PC-3 (cell line): ENCODE measurements at regions not wholly inside any gene's neighbourhood (a gene's known extent, or its start where the extent isn't known, plus 50 kb on each side); places are given as distances from the start of the nearest gene placed in this dataset.

Experiments
- ATAC-seq: fragments of 200-7000 bp; cut with Tn5 transposase; 2 replicates; pipeline ENCODE4 v1.9.1; 2020; ENCODE audit warnings: mild to moderate bottlenecking, moderate library complexity
- BruUV-seq: library from RNA; stranded (reverse); fragments of 400-500 nt; replicated peaks from 2 replicates; lab custom pipeline; 2021; lab: Mats Ljungman, UMichigan
- CTCF ChIA-PET: fragments of 300-600 bp; sonication (Branson Sonifier 250); formaldehyde crosslinking; loops from one replicate; lab custom pipeline; 2022; ENCODE audit warnings: antibody characterized with exemption; lab: Charles Lee
- POLR2A ChIA-PET: fragments of 300-600 bp; sonication (Branson Sonifier 250); formaldehyde crosslinking; loops from one replicate; lab custom pipeline; 2022; ENCODE audit warnings: antibody characterized with exemption; ENCODE audit not compliant: unreplicated experiment; lab: Charles Lee
- DNase-seq: peaks from one replicate; pipeline ENCODE4 v3.0.0-alpha.2; 2015
- H2AFZ ChIP-seq: fragments of 300-600 bp; sonication (generic); 2 replicates; pipeline ENCODE4 v1.6.0; 2016; ENCODE audit warnings: antibody characterized with exemption, low read length
- H3F3A ChIP-seq: fragments of 300-600 bp; sonication (generic); one replicate; pipeline ENCODE4 v1.6.0; 2017; ENCODE audit warnings: antibody characterized with exemption, low read length, control low read depth, mild to moderate bottlenecking; ENCODE audit not compliant: unreplicated experiment
- H3K27ac ChIP-seq: fragments of 300-600 bp; sonication (generic); 2 replicates; pipeline ENCODE4 v1.5.1; 2016; ENCODE audit warnings: mild to moderate bottlenecking, low read length
- H3K27me3 ChIP-seq: fragments of 300-600 bp; sonication (generic); 2 replicates; pipeline ENCODE4 v1.6.1; 2016; ENCODE audit warnings: low read length, mixed read lengths
- H3K36me3 ChIP-seq: fragments of 300-600 bp; sonication (generic); 2 replicates; pipeline ENCODE4 v1.6.1; 2016; ENCODE audit warnings: low read depth, mixed run types, low read length, mixed read lengths
- H3K4me1 ChIP-seq: fragments of 300-600 bp; sonication (generic); 2 replicates; pipeline ENCODE4 v1.5.1; 2016; ENCODE audit warnings: low read length; ENCODE audit not compliant: insufficient read depth
- H3K4me2 ChIP-seq: fragments of 300-600 bp; sonication (generic); 2 replicates; pipeline ENCODE4 v1.6.0; 2016; ENCODE audit warnings: low read length
- H3K4me3 ChIP-seq: fragments of 300-600 bp; sonication (generic); 2 replicates; pipeline ENCODE4 v1.5.1; 2016; ENCODE audit warnings: mild to moderate bottlenecking, low read length, mixed read lengths
- H3K79me2 ChIP-seq: fragments of 300-600 bp; sonication (generic); 2 replicates; pipeline ENCODE4 v1.6.1; 2017; ENCODE audit warnings: low read length, mixed read lengths
- H3K9ac ChIP-seq: fragments of 300-600 bp; sonication (generic); 2 replicates; pipeline ENCODE4 v1.6.0; 2016; ENCODE audit warnings: mild to moderate bottlenecking, low read length
- H3K9me2 ChIP-seq: fragments of 300-600 bp; sonication (generic); replicated peaks from 2 replicates; pipeline ENCODE4 v1.6.1; 2016; ENCODE audit warnings: mixed run types, low read length, mixed read lengths
- H3K9me3 ChIP-seq: fragments of 300-600 bp; sonication (generic); 2 replicates; pipeline ENCODE4 v1.6.1; 2016; ENCODE audit warnings: low read length, mixed read lengths
- H4K20me1 ChIP-seq: fragments of 300-600 bp; sonication (generic); 2 replicates; pipeline ENCODE4 v1.6.1; 2016; ENCODE audit warnings: low read length, mixed read lengths
- EZH2 ChIP-seq: fragments of 300-600 bp; sonication (generic); IDR thresholded peaks from one replicate; pipeline ENCODE4 v1.6.1; 2017; ENCODE audit warnings: antibody characterized with exemption, mild to moderate bottlenecking, low read length; ENCODE audit not compliant: unreplicated experiment
- EZH2phosphoT487 ChIP-seq: fragments of 300-600 bp; sonication (generic); IDR thresholded peaks from 2 replicates; pipeline ENCODE4 v1.6.1; 2018; ENCODE audit warnings: mild to moderate bottlenecking, antibody characterized with exemption, low read length, borderline replicate concordance
- intact Hi-C: fragments of 100-400 bp; cut with micrococcal nuclease; formaldehyde crosslinking; loops from 2 replicates; pipeline ENCODE4 v1.9.0; 2023
- TF ChIP-seq, protein P1 (sequence below): fragments of 300-600 bp; sonication (generic); conservative IDR thresholded peaks from 2 replicates; pipeline ENCODE4 v1.5.1; 2017; ENCODE audit warnings: antibody characterized with exemption, low read depth, mild to moderate bottlenecking, low read length

DNA sequence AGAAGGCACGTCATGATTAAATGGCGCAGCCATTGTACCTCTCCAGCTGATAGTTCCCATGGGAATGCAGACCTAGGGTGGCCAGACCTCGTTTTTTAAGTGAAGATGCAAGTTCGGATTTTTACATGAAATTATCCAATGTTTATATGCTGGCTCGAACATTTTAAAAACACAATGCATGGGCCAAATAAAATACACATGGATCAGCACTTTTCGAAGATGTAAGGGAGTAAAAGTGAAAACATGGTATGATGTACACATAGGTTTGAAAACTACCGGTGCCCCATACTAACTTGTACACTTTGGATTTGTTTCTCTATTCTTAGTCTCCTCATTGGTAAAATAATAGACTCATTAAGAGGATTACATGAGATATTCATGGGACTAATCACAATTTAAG lies 412.5 kb upstream of the CCNG1 start:
- no peaks in the 10 kb centered on the region for H3K36me3 ChIP-seq
- H3K4me2 ChIP-seq: no peak overlapping the region
- no peaks in the 10 kb centered on the region for H3K79me2 ChIP-seq
- CTCF ChIA-PET: no interaction called here
- no peaks in the 10 kb centered on the region for H3K27me3 ChIP-seq
- no peaks in the 10 kb centered on the region for H4K20me1 ChIP-seq
- H2AFZ ChIP-seq: no peak overlapping the region
- no peak for DNase-seq
- H3F3A ChIP-seq: no peaks in the 10 kb centered on the region
- no peaks in the 10 kb centered on the region for H3K4me1 ChIP-seq
- intact Hi-C loops: no loop called here
- BruUV-seq: no TSS peak
- no peak overlapping the region for H3K4me3 ChIP-seq
- TF ChIP-seq, protein P1, sequence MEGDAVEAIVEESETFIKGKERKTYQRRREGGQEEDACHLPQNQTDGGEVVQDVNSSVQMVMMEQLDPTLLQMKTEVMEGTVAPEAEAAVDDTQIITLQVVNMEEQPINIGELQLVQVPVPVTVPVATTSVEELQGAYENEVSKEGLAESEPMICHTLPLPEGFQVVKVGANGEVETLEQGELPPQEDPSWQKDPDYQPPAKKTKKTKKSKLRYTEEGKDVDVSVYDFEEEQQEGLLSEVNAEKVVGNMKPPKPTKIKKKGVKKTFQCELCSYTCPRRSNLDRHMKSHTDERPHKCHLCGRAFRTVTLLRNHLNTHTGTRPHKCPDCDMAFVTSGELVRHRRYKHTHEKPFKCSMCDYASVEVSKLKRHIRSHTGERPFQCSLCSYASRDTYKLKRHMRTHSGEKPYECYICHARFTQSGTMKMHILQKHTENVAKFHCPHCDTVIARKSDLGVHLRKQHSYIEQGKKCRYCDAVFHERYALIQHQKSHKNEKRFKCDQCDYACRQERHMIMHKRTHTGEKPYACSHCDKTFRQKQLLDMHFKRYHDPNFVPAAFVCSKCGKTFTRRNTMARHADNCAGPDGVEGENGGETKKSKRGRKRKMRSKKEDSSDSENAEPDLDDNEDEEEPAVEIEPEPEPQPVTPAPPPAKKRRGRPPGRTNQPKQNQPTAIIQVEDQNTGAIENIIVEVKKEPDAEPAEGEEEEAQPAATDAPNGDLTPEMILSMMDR: no peak
- no peak for TF ChIP-seq EZH2phosphoT487
- TF ChIP-seq EZH2: no peak
- no peak overlapping the region for H3K9ac ChIP-seq
- H3K9me3 ChIP-seq: no peaks in the 10 kb centered on the region
- H3K9me2 ChIP-seq: no peaks in the 10 kb centered on the region
- POLR2A ChIA-PET: no interaction called here
- ATAC-seq: no peak
- H3K27ac ChIP-seq: no peak overlapping the region

DNA sequence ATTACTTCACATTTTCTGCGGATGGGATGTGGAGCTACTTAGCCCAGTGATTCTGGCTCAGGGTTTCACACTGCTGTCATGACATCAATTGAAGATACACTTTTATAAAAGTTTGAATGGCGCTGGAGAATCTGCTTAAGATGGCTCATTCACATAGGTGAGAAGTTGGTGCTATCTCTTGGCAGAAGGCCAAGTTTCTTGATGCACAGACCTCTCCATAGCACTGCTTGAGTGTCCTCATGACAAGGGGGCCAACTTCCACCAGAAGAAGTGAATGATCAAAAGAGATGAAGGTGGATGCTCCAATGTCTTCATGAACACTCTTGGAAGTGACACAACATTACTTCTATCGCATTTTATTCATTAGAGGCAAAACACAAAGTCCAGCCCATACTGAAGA lies 403.7 kb upstream of the CCNG1 start:
- H3K9me2 ChIP-seq: no peaks in the 10 kb centered on the region
- no peaks in the 10 kb centered on the region for H3K36me3 ChIP-seq
- intact Hi-C loops: no loop called here
- DNase-seq (no peak), ATAC-seq (no peak)
- ChIA-PET POLR2A (no interaction called here), CTCF (no interaction called here)
- H2AFZ ChIP-seq: no peak overlapping the region
- H4K20me1 ChIP-seq: no peaks in the 10 kb centered on the region
- H3K27ac ChIP-seq: no peak overlapping the region
- no peaks in the 10 kb centered on the region for H3K9me3 ChIP-seq
- H3F3A ChIP-seq: no peaks in the 10 kb centered on the region
- TF ChIP-seq EZH2 (no peak), EZH2phosphoT487 (no peak)
- TF ChIP-seq, protein P1: no peak
- no peaks in the 10 kb centered on the region for H3K79me2 ChIP-seq
- no peaks in the 10 kb centered on the region for H3K4me1 ChIP-seq
- no peak overlapping the region for H3K9ac ChIP-seq
- H3K4me2 ChIP-seq: no peak overlapping the region
- H3K27me3 ChIP-seq: no peaks in the 10 kb centered on the region
- H3K4me3 ChIP-seq: no peak overlapping the region
- BruUV-seq: no TSS peak

DNA sequence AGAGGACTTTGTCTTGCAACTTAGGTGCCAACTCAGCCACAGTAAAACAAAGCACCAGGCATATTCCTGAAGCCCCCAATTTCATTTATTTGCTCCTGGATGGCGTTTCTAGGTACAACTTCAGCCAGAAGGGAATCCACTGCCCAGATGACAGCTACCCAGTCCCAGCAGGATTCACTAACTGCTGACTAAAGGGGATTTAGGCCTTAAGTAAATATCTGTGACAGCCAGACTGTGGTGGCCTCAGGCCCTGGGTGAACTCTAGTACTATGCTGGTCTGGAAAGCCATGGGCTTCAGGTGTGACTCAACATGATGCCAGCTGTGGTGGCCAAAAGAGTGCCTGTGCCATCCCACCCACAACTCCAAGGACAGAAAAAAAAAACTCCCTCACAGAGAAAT lies 396.1 kb upstream of the CCNG1 start:
- Histone ChIP-seq H3K9ac (no peak overlapping the region), H3K4me2 (no peak overlapping the region), H3K79me2 (no peaks in the 10 kb centered on the region), H3K27me3 (no peaks in the 10 kb centered on the region), H3K9me2 (no peaks in the 10 kb centered on the region), H2AFZ (no peak overlapping the region), H3K4me1 (no peaks in the 10 kb centered on the region), H3K36me3 (no peaks in the 10 kb centered on the region), H3K27ac (no peak overlapping the region), H3K4me3 (no peak overlapping the region), H3K9me3 (no peaks in the 10 kb centered on the region), H4K20me1 (no peaks in the 10 kb centered on the region), H3F3A (no peaks in the 10 kb centered on the region)
- ATAC-seq: no peak
- no TSS peak for BruUV-seq
- CTCF ChIA-PET: no interaction called here
- TF ChIP-seq, protein P1: no peak
- intact Hi-C loops: no loop called here
- peak; percentile 33 for DNase-seq
- POLR2A ChIA-PET: no interaction called here
